Heart right ventricle (tissue), 16 donors: ENCODE measurements at regions not wholly inside any gene's neighbourhood (a gene's known extent, or its start where the extent isn't known, plus 50 kb on each side); places are given as distances from the start of the nearest gene placed in this dataset.

Experiments used
- ATAC-seq, 8 donors: fragments of 200-7000 bp; cut with Tn5 transposase; one replicate each; pipeline ENCODE4 v1.9.1; 2020; ENCODE audit warnings: mild to moderate bottlenecking in 8 of 8, moderate library complexity in 8 of 8, moderate number of reproducible peaks in 1 of 8
- DNase-seq, 2 donors: peaks; one replicate each; pipeline ENCODE4 v3.0.0-alpha.2; 2020
- H3K27ac ChIP-seq, 10 donors: fragments of 200-600 bp; sonication (generic) in 2 of 10; one replicate each; pipeline versions ENCODE4 v1.5.0 to v1.8.0; 2020 to 2022; ENCODE audit warnings: mild to moderate bottlenecking in 3 of 10
- H3K27me3 ChIP-seq, 7 donors: fragments of 200-600 bp; one replicate each; pipeline ENCODE4 v1.8.0; 2021 to 2022; ENCODE audit warnings: mild to moderate bottlenecking in 2 of 7
- H3K36me3 ChIP-seq, 9 donors: fragments of 200-600 bp; sonication (generic) in 1 of 9; one replicate each; pipeline versions ENCODE4 v1.5.0 to v1.8.0; 2020 to 2022; ENCODE audit warnings: mild to moderate bottlenecking in 2 of 9
- H3K4me1 ChIP-seq, 9 donors: fragments of 200-600 bp; sonication (generic) in 1 of 9; one replicate each; pipeline versions ENCODE4 v1.5.0 to v1.8.0; 2020 to 2022; ENCODE audit warnings: mild to moderate bottlenecking in 4 of 9
- H3K4me3 ChIP-seq, 10 donors: fragments of 200-600 bp; sonication (generic) in 2 of 10; one replicate each; pipeline versions ENCODE4 v1.5.0 to v1.8.0; 2020 to 2022; ENCODE audit warnings: mild to moderate bottlenecking in 7 of 10, moderate library complexity in 2 of 10
- H3K9me3 ChIP-seq, 11 donors: fragments of 200-600 bp in 10 of 11; sonication (generic) in 2 of 11; one replicate each; pipeline versions ENCODE4 v1.5.0 to v1.8.0; 2013 to 2022; ENCODE audit warnings: mild to moderate bottlenecking in 2 of 11, control low read depth in 1 of 11, moderate library complexity in 1 of 11
- CTCF ChIP-seq, 9 donors: fragments of 200-600 bp; sonication (generic) in 2 of 9; IDR thresholded peaks; one replicate each; pipeline versions ENCODE4 v1.5.0 to v1.8.0; 2021 to 2022; ENCODE audit warnings: antibody characterized with exemption in 9 of 9, mild to moderate bottlenecking in 5 of 9, moderate library complexity in 1 of 9
- WGBS, 2 donors: extraction: QIAGEN DNeasy Blood & Tissue Kit; methylation state at CpG; one replicate each; pipeline ENCODE4 v1.1.7; 2013; ENCODE audit warnings: inconsistent platforms in 1 of 2; 5-methylcytosine and 5-hydroxymethylcytosine counted together
- intact Hi-C, 10 donors: fragments of 100-400 bp; cut with DNase I; formaldehyde crosslinking; loops; one replicate each; pipeline versions ENCODE4 v1.11.1 to v1.14.2; 2022
- donor health status: Arrhythmogenic right ventricular cardiomyopathy.
- donor health status: ischemic (EF 13 %, LVEDD 7.1; RV severe dilation, severe dysfunction).
- donor health status: healthy with polysubstance abuse.
- donor health status: DM: no; HTN: yes; CAD: no.
- donor health status: DM: no; HTN: no; CAD: no.
- donor health status: ischemic (EF 25% LVEDD 6.9; RV normal size, moderate dysfunction).
- donor health status: ischemic (EF 25% LVEDD 5.7; RV mildly dilated, moderate dysfunction).
- donor health status: healthy.
- donor health status: DM: yes; HTN: yes; CAD: no.
- donor health status: Ischemic cardiomyopathy.
- donor health status: ischemic (EF 35%, LVEDD 5.7; RV mildly dilated, moderate dysfunction).
- donor health status: nonischemic (EF 11% LVEDD 7.7; RV severe dilation, severe dysfunction).
- donor health status: DM: yes; HTN: yes; CAD: no.
- donor health status: PGD.
- donor health status: ischemic (EF 29% LVEDD 5.4; RV normal size, mild dysfunction).
- donor health status: nonischemic (EF 23%, LVEDD 6.1; RV moderate dilation, normal function).

DNA sequence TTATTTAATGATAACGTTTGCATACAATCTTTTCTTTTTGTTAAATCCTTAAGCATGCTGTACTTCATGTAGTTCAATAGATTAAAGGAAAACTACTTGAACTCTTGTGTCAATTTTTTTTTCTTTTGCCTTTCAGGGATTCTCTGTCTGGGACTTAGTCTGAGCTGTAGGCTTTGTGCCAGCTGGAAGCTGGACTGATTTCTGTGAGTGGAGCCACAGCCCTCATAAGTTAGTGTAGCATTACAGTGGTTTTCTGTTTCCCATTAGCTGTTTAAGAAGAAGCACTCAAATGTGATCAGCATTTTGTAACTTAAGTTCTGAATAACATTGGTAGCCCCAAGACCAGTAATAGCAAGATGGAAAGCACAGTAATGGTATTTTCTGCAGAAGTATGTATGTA is 330.6 kb upstream of the MEF2C start:
- no peaks in the 10 kb centered on the region for H3K27me3 ChIP-seq
- no peak for TF ChIP-seq CTCF (IDR thresholded peaks at IDR 0.05)
- ATAC-seq (peak in 3 of 8 donors; percentile 33 to 77 (median 55)), DNase-seq (peak; percentile 16 to 47)
- H3K4me3 ChIP-seq, result no peak overlapping the region
- no peak overlapping the region for H3K27ac ChIP-seq
- intact Hi-C loops, result no loop called here
- H3K4me1 ChIP-seq, result peaks cover 0 to 6% (median 0%) of the 10 kb centered on the region in 9 donors
- WGBS, 2 donors, result 58 to 63% methylated on average over 1 of the region's 1 CpG
- no peaks in the 10 kb centered on the region for H3K9me3 ChIP-seq
- H3K36me3 ChIP-seq, result no peaks in the 10 kb centered on the region

GRCh38 chr5:89211836-89212235 is 328.9 kb upstream of the MEF2C start:
- Histone ChIP-seq H3K4me1 (peaks cover 0 to 6% (median 0%) of the 10 kb centered on the region in 9 donors), H3K27ac (no peak overlapping the region), H3K4me3 (no peak overlapping the region), H3K27me3 (no peaks in the 10 kb centered on the region), H3K9me3 (no peaks in the 10 kb centered on the region), H3K36me3 (no peaks in the 10 kb centered on the region)
- 60 to 71% methylated on average over 2 of the region's 2 CpGs for WGBS, 2 donors
- no peak for TF ChIP-seq CTCF (IDR thresholded peaks at IDR 0.05)
- ATAC-seq, result no peak
- DNase-seq, result no peak
- intact Hi-C loops, result no loop called here

GRCh38 chr5:89208811-89209210 is 325.8 kb upstream of the MEF2C start:
- no peak for TF ChIP-seq CTCF (IDR thresholded peaks at IDR 0.05)
- no peaks in the 10 kb centered on the region for H3K27me3 ChIP-seq
- no peak for DNase-seq
- no peak for ATAC-seq
- intact Hi-C loops, result no loop called here
- no peaks in the 10 kb centered on the region for H3K36me3 ChIP-seq
- peaks cover 0 to 3% (median 0%) of the 10 kb centered on the region in 9 donors for H3K4me1 ChIP-seq
- H3K27ac ChIP-seq, result no peak overlapping the region
- H3K9me3 ChIP-seq, result no peaks in the 10 kb centered on the region
- WGBS, 2 donors, result 67 to 69% methylated on average over 2 of the region's 2 CpGs
- H3K4me3 ChIP-seq, result no peak overlapping the region

DNA sequence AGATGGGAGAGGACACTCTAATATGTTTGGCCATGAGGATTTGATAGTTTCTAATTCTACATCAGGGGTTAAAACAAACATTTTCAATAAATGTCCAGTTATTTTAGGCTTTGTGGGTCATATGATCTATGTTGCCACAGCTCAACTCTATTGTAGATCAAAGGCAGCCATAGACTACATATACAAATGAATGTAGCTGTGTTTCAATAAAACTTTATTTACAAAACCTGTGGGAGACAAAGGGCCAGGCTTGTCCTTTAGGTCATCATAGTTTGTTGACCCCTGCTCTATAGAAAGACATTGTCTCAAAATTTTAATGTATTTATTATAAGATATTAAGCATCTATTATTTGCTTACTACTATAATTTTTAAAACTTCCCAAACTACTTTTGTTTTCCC is 325.4 kb upstream of the MEF2C start:
- ATAC-seq, result no peak
- TF ChIP-seq CTCF (IDR thresholded peaks at IDR 0.05), result no peak
- DNase-seq, result no peak

DNA sequence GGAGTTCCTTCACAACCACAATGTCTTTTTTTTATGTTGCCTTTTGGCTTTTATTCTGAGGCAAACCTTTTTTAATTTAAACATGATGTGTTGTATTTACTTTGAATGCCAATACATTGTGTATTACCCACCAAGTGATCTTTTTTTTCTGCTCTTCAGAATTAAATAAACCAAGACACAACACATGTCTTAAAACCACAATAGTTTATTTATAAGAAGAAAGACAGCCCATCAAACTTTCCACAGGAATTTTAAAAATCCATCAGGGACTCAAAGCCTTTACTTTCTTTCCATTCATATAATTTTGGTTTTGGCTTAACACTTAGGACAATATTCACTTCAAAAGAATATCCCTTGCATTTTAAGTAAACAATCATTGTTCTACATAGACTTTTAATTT is 321.8 kb upstream of the MEF2C start:
- Histone ChIP-seq H3K36me3 (no peaks in the 10 kb centered on the region), H3K27ac (no peak overlapping the region), H3K4me1 (no peaks in the 10 kb centered on the region), H3K9me3 (peaks cover 0 to 10% (median 5%) of the 10 kb centered on the region in 11 donors), H3K27me3 (no peaks in the 10 kb centered on the region), H3K4me3 (no peak overlapping the region)
- intact Hi-C loops, result no loop called here
- ATAC-seq (no peak), DNase-seq (no peak)
- no peak for TF ChIP-seq CTCF (IDR thresholded peaks at IDR 0.05)

More for the DNA sequence above, 325.4 kb upstream of the MEF2C start:
- Histone ChIP-seq H3K27ac (no peak overlapping the region), H3K9me3 (no peaks in the 10 kb centered on the region), H3K36me3 (no peaks in the 10 kb centered on the region), H3K27me3 (no peaks in the 10 kb centered on the region), H3K4me3 (no peak overlapping the region), H3K4me1 (no peaks in the 10 kb centered on the region)
- intact Hi-C loops, result no loop called here
